GM12874 (cell line): ENCODE measurements at regions not wholly inside any gene's neighbourhood (a gene's known extent, or its start where the extent isn't known, plus 50 kb on each side); places are given as distances from the start of the nearest gene placed in this dataset.

Source experiments
- TF ChIP-seq, protein P1 (sequence below): IDR thresholded peaks from 2 replicates; pipeline ENCODE4 v1.5.1; 2011; ENCODE audit warnings: low read depth, mild to moderate bottlenecking, control low read depth, low read length, moderate library complexity; ENCODE audit not compliant: insufficient read depth

- TF ChIP-seq, protein P1, sequence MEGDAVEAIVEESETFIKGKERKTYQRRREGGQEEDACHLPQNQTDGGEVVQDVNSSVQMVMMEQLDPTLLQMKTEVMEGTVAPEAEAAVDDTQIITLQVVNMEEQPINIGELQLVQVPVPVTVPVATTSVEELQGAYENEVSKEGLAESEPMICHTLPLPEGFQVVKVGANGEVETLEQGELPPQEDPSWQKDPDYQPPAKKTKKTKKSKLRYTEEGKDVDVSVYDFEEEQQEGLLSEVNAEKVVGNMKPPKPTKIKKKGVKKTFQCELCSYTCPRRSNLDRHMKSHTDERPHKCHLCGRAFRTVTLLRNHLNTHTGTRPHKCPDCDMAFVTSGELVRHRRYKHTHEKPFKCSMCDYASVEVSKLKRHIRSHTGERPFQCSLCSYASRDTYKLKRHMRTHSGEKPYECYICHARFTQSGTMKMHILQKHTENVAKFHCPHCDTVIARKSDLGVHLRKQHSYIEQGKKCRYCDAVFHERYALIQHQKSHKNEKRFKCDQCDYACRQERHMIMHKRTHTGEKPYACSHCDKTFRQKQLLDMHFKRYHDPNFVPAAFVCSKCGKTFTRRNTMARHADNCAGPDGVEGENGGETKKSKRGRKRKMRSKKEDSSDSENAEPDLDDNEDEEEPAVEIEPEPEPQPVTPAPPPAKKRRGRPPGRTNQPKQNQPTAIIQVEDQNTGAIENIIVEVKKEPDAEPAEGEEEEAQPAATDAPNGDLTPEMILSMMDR: no peak
Observed at GRCh38 chr1:79186260-79186659, 179.7 kb upstream of the ADGRL4 start.

DNA sequence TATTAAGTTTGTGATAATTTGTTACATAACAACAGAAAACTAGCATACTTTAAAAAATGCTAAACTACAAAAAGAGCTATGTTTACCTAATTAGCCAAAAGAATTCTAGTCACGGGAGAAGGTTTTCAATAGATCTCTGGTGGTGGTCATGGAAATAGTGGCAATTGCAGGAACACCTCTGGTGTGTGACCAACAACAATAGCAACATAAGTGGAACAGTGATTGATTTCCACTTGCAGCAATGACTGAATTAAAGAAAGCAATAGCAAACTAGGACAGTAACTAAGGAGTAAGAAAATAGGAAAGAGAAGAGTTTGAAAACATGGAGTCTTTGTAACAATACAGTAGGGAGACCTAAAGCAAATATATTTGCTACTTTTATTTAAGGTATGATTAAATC is 171.3 kb upstream of the ADGRL4 start:
- TF ChIP-seq, protein P1: no peak

DNA sequence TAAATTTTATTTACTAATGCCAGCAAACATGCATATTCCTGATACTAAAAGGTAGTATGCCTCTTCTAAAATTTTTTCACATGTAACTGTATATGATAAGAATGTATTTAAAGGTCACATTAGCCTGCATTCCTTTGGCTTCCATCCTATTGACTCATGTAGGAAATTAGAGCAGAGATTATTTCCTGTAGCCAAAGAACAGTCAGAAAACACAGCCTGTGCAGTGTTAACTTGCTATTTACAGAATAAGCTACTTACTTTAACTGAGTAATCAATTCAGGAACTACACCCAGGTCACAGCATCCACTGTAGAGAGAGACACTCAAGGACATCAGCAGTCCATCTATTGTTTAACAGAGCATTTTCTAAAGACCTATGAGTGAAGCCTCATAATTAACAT is 154.5 kb upstream of the ADGRL4 start:
- TF ChIP-seq, protein P1: no peak

DNA sequence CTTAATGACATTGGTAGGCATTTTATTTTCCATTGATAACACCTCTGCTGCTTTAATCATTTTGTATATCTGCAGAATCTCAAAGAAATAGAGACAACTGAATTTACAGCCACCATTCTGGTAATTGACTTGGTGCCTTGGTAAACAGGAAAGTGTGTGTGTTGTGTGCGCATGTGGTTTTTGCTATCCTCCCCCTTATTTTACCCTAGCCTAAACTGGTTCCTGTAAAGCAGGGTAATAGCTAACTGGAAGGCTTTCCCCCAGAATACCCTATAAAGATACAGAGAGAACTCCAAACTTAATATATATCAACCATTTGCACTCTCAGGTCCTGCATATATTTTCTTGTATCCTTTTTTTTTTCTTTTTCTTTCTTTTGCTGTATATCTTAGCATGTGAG is 149.5 kb upstream of the ADGRL4 start:
- TF ChIP-seq, protein P1: no peak

- TF ChIP-seq, protein P1: no peak
Observed at GRCh38 chr1:79151006-79151796, 144.7 kb upstream of the ADGRL4 start.

DNA sequence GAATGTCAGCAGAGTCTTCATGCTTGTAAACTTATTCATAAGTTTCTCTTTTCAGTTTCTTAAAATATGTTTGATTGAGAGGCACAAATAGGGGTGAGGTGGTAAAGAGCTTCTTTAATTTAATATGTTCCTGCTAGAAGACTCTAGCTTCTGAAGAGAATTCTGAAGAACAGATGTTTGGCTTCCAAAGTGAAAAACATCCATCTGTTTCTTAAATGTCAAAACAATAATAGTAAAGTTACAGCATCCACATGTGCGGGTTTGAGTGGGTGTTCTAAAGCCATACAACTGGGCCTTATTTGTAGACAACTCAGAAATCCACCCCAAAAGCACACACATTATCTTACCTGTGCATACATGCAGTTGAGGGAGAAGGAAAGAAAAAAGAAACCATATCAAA is 144.0 kb upstream of the ADGRL4 start:
- TF ChIP-seq, protein P1: no peak

DNA sequence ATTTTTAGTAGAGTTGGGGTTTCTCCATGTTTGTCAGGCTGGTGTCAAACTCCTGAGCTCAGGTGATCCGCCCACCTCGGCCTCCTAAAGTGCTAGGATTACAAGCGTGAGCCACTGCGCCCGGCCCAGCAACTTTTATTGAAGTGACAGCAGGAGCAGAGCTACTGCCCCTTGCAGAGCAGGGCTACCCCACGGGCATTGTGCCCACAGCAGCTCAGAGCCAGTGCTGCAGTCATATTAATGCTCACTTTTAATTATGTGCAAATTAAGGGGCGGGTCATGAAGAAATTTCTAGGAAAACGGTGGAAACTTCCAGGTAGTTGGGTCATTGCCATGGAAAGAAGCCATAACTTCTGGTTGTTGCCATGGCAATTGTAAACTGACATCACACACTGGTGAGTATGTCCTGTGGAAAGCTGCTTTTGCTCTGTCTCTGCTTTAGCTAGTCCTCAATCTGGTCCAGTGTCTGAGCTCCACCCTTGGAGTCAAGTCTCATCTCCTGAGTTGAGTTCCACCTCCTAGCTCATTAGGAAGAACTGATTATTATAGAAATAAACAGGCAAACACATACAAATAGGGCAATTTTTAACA is 127.3 kb upstream of the ADGRL4 start:
- TF ChIP-seq, protein P1: no peak
